ENCODE measurements at regions not wholly inside any gene's neighbourhood (a gene's known extent, or its start where the extent isn't known, plus 50 kb on each side); places are given as distances from the start of the nearest gene placed in this dataset.

- DNase-seq (ENCODE audit: low read depth in 3 of 3), result no peak
Measured at GRCh38 chr2:146238254-146238966, 1606.4 kb upstream of the ACVR2A start.

GRCh38 chr2:146235158-146235557, 1609.7 kb upstream of the ACVR2A start:
- DNase-seq (ENCODE audit: low read depth in 3 of 3), result no peak

GRCh38 chr2:146229508-146230155, 1615.2 kb upstream of the ACVR2A start:
- no peak for DNase-seq (ENCODE audit: low read depth in 3 of 3)

- DNase-seq (ENCODE audit: low read depth in 3 of 3), result no peak
Measured at GRCh38 chr2:146228466-146229058, 1616.3 kb upstream of the ACVR2A start.

GRCh38 chr2:146228020-146228393, 1616.8 kb upstream of the ACVR2A start:
- no peak for DNase-seq (ENCODE audit: low read depth in 3 of 3)

GRCh38 chr2:146227152-146228019, 1617.4 kb upstream of the ACVR2A start:
- DNase-seq (ENCODE audit: low read depth in 3 of 3), result no peak

- no peak for DNase-seq (ENCODE audit: low read depth in 3 of 3)
Measured at GRCh38 chr2:146226077-146226476, 1618.8 kb upstream of the ACVR2A start.

GRCh38 chr2:146221826-146222225, 1623.0 kb upstream of the ACVR2A start:
- DNase-seq (ENCODE audit: low read depth in 3 of 3), result no peak

- DNase-seq (ENCODE audit: low read depth in 3 of 3), result no peak
Measured at GRCh38 chr2:146220957-146221356, 1623.9 kb upstream of the ACVR2A start.

- DNase-seq (ENCODE audit: low read depth in 3 of 3), result no peak
Measured at GRCh38 chr2:146214394-146214929, 1630.4 kb upstream of the ACVR2A start.

GRCh38 chr2:146213674-146214073, 1631.2 kb upstream of the ACVR2A start:
- no peak for DNase-seq (ENCODE audit: low read depth in 3 of 3)

- no peak for DNase-seq (ENCODE audit: low read depth in 3 of 3)
Measured at GRCh38 chr2:146212602-146213001, 1632.2 kb upstream of the ACVR2A start.

GRCh38 chr2:146209842-146210275, 1635.0 kb upstream of the ACVR2A start:
- DNase-seq (ENCODE audit: low read depth in 3 of 3), result no peak

GRCh38 chr2:146207901-146208300, 1636.9 kb upstream of the ACVR2A start:
- DNase-seq (ENCODE audit: low read depth in 3 of 3), result no peak

- no peak for DNase-seq (ENCODE audit: low read depth in 3 of 3)
Measured at GRCh38 chr2:146207417-146207816, 1637.4 kb upstream of the ACVR2A start.

- no peak for DNase-seq (ENCODE audit: low read depth in 3 of 3)
Measured at GRCh38 chr2:146203064-146203624, 1641.7 kb upstream of the ACVR2A start.

- no peak for DNase-seq (ENCODE audit: low read depth in 3 of 3)
Measured at GRCh38 chr2:146193619-146194018, 1651.2 kb upstream of the ACVR2A start.

- DNase-seq (ENCODE audit: low read depth in 3 of 3), result no peak
Measured at GRCh38 chr2:146189541-146189940, 1655.3 kb upstream of the ACVR2A start.

GRCh38 chr2:146173934-146174333, 1654.0 kb upstream of the ZEB2 start:
- DNase-seq (ENCODE audit: low read depth in 3 of 3), result no peak

GRCh38 chr2:146161256-146161882, 1641.5 kb upstream of the ZEB2 start:
- no peak for DNase-seq (ENCODE audit: low read depth in 3 of 3)

GRCh38 chr2:146158072-146158674, 1638.3 kb upstream of the ZEB2 start:
- DNase-seq (ENCODE audit: low read depth in 3 of 3), result no peak
